WERI-Rb-1 (cell line): ENCODE measurements at regions not wholly inside any gene's neighbourhood (a gene's known extent, or its start where the extent isn't known, plus 50 kb on each side); places are given as distances from the start of the nearest gene placed in this dataset.

Experiments used
- DNase-seq: peaks from one replicate; pipeline ENCODE4 v3.0.0-alpha.2; 2020
- H3K27ac ChIP-seq: fragments of 250-450 bp; sonication (Bioruptor Pico); 2 replicates; pipeline ENCODE4 v1.5.1; 2020; ENCODE audit warnings: mild to moderate bottlenecking, moderate library complexity
- H3K27me3 ChIP-seq: fragments of 250-450 bp; sonication (Bioruptor Pico); 2 replicates; pipeline ENCODE4 v1.5.1; 2021; ENCODE audit warnings: mild to moderate bottlenecking, low read depth, moderate library complexity; ENCODE audit not compliant: insufficient read depth, severe bottlenecking
- H3K36me3 ChIP-seq: fragments of 250-450 bp; sonication (Bioruptor Pico); 2 replicates; pipeline ENCODE4 v1.5.1; 2020; ENCODE audit warnings: mild to moderate bottlenecking, moderate library complexity
- H3K4me3 ChIP-seq: 2 replicates; pipeline ENCODE4 v1.5.1; 2011; ENCODE audit warnings: low read depth, mild to moderate bottlenecking, control low read depth, low read length
- H3K9me3 ChIP-seq: fragments of 250-450 bp; sonication (Bioruptor Pico); 2 replicates; pipeline ENCODE4 v1.5.1; 2021; ENCODE audit warnings: mild to moderate bottlenecking, moderate library complexity; ENCODE audit not compliant: severe bottlenecking
- CTCF ChIP-seq: IDR thresholded peaks from 2 replicates; pipeline ENCODE4 v1.5.1; 2011; ENCODE audit warnings: low read depth, mild to moderate bottlenecking, control low read depth, inconsistent platforms, low read length

GRCh38 chr19:22472180-22472637 lies 50.1 kb upstream of the ZNF98 start:
- Histone ChIP-seq H3K9me3 (peaks cover 20% of the 10 kb centered on the region), H3K4me3 (no peak overlapping the region), H3K36me3 (no peaks in the 10 kb centered on the region), H3K27me3 (no peaks in the 10 kb centered on the region), H3K27ac (no peak overlapping the region)
- TF ChIP-seq CTCF: no peak
- DNase-seq: no peak
